Left ventricle myocardium superior (tissue), 1 donor: ENCODE measurements at regions not wholly inside any gene's neighbourhood (a gene's known extent, or its start where the extent isn't known, plus 50 kb on each side); places are given as distances from the start of the nearest gene placed in this dataset.

Source experiments
- ATAC-seq: fragments of 200-7000 bp; cut with Tn5 transposase; one replicate; pipeline ENCODE4 v1.9.1; 2020; ENCODE audit warnings: mild to moderate bottlenecking, moderate library complexity
- DNase-seq: peaks from one replicate; pipeline ENCODE4 v3.0.0-alpha.2; 2020
- intact Hi-C: fragments of 100-400 bp; cut with micrococcal nuclease; formaldehyde crosslinking; loops from one replicate; pipeline ENCODE4 v1.11.0; 2022
- donor health status: DM: no; HTN: yes; CAD: no; lungs with severe emphysema.

- DNase-seq (no peak), ATAC-seq (no peak)
- intact Hi-C loops, result no loop called here
Measured at GRCh38 chr4:96691521-96691920, 851.6 kb downstream of the PDHA2 start.

DNA sequence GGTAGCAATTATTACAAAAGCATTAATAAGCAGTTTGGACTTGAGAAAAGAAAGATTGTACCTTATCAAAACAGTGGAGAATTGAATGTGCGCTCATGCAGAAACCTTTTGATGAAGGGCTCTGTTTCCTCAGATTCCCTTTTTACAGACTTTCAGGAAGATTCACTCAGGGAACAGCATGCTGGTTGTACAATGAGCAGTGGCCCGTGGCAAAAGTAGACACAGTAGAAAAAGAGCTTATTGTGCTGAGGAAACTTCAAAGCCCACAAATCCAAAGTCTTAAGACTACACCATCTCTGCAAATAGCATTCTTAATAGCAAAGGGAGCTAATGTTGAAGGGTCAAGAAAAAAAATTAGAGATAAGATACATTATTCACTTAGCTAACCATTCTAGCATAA, 858.9 kb downstream of the PDHA2 start:
- no peak for ATAC-seq
- DNase-seq, result no peak
- intact Hi-C loops, result no loop called here

DNA sequence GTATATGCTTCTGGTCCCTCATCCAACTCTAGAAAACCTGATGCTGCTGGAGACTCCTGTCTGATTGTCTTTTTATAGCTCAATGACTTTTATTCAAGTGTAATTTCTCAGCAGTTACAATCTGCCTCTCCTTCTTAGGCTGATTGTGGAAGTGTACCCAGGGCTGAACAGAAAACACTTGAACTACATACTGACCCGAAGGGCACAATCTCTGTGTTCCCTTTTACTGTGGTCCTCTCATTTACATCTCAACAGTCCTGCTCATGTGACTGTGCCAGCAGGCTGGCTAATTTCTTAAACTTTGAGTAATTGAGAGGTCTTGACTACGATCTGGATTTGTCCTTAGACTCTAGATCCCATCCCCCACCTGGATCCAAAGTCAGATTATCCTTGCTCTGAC, 863.4 kb downstream of the PDHA2 start:
- DNase-seq (no peak), ATAC-seq (no peak)
- intact Hi-C loops, result no loop called here

DNA sequence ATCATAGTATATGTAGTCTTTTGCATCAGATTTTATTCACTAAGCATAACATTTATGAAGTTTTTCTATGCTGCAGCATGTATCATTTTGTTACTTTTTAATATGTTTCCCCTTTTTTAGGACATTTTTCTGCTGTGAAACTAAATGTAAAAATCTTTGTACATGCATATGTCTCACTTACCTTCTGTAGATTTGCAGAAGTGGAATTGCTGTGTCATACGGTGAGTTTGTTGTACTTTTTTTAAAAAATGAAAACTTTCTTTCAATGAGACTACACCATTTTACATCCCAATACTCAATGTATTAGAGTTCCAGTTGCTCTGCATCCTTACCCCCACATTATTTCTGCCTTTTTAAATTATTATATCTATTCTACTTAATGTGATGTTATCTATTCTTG, 868.9 kb downstream of the PDHA2 start:
- no peak for DNase-seq
- intact Hi-C loops, result no loop called here
- ATAC-seq, result no peak

- intact Hi-C loops, result no loop called here
- ATAC-seq (no peak), DNase-seq (no peak)
Measured at GRCh38 chr4:96713271-96713850, 873.5 kb downstream of the PDHA2 start.

DNA sequence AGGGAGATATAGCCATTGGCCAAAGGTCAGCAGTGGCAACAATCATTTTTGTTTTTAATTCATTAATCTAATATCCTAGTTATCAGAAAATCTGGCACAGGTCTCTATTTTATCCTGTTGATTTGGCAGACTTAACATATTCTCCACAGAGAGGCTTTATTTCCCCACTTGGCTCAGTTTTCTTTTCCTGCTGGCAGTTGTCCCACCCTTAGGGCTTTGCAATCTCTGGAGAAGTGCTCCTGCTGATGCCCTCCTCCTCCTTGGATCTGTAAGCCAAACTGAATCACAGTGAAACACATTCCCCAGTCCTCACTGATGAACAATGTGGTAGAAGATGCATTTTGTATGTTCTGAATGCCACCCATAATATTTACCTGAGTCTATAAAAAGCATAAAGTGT, 889.7 kb downstream of the PDHA2 start:
- DNase-seq (no peak), ATAC-seq (no peak)
- intact Hi-C loops, result no loop called here

GRCh38 chr4:96730432-96730831, 890.5 kb downstream of the PDHA2 start:
- ATAC-seq, result no peak
- intact Hi-C loops, result no loop called here

DNA sequence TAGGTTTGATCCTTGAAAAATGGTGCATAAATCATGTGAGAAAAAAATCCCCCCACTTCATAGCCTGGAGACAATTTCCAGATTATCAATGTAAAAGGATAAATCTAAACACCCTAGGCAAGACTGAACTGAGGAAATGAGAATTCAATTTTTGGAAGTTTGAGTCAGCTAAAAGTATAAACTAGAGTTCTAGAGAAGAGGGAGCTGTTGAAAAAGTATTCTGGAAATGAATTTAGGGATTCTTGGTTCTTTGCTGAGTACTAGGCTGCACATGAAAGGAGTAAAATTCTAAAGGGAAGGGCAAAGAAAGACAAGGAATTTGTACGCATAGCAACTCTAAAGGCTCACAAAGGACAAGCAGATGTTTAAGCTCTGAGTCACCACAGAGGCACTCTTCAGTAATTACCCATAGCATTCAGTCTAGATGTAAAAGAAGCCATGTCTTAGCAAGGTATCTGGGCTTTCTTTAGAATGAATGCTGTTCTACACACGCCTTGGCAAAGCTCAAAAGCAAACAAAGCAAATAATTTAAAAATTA, 896.5 kb downstream of the PDHA2 start:
- ATAC-seq, result no peak
- intact Hi-C loops, result no loop called here

More at GRCh38 chr4:96730432-96730831, 890.5 kb downstream of the PDHA2 start:
- no peak for DNase-seq

DNA sequence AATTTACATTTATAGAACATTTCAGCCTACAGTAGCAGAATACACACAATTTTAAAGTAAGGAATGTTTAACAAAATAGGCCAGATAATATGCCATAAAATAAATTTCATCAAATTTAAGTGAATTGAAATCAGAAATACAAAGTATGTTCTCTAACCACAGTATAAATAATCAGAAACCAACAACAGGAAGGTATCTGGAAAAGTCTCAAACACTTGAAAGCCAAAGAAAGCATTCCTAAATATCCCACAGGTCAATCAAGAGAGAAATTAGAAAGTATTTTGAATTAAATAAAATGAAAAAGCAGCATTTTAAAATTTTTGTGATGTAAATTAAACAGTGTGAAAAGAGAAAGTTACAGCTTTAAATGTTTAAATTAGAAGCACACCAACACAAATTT, 899.2 kb downstream of the PDHA2 start:
- ATAC-seq (no peak), DNase-seq (no peak)
- intact Hi-C loops, result no loop called here

More for the DNA sequence above, 896.5 kb downstream of the PDHA2 start:
- DNase-seq, result no peak

DNA sequence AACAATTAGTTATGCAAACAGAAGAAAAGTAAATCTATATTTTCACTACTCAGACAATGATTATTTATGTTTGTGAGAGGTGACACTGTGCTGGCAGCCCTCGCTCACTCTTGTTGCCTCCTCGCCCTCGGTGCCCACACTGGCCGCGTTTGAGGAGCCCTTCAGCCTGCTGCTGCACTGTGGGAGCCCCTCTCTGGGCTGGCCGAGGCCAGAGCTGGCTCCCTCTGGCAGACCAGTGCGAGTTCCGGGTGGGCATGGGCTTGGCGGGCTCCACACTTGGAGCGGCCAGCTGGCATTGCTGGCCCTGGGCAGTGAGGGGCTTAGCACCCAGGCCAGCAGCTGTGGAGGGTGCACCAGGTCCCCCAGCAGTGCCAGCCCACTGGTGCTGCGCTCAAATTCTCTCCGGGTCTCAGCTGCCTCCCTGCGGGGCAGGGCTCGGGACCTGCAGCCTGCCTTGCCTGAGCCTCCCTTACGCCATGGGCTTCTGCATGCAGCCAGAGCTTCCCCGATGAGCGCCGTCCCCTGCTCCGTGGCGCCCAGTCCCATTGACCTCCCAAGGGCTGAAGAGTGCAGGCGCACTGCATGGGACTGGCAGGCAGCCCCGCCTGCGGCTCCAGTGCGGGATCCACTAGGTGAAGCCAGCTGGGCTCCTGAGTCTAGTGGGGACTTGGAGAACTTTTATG, 902.6 kb downstream of the PDHA2 start:
- ATAC-seq, result no peak
- intact Hi-C loops, result no loop called here
- no peak for DNase-seq

DNA sequence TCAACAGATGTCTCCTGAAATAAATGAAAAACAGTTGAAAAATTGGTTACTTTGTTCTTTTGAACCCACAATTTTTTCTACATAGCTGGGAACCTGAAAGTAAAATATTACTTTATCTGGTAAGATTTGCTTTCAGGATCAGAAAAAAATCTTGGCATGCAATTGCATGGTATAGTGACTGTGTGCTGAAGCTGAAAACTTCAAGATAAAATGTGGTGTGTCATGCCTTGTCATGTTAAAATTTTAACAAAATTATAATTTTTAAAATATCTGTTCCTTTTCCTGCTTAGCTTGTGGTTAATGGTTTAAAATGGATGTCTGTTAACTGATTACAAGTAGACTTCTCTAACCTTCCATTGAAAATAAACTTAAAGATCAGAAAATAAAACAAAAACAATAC, 904.8 kb downstream of the PDHA2 start:
- ATAC-seq, result no peak
- DNase-seq, result no peak
- intact Hi-C loops, result no loop called here

GRCh38 chr4:96753216-96753615, 913.3 kb downstream of the PDHA2 start:
- ATAC-seq (no peak), DNase-seq (no peak)
- intact Hi-C loops, result no loop called here

- DNase-seq (no peak), ATAC-seq (no peak)
- intact Hi-C loops, result no loop called here
Measured at GRCh38 chr4:96755569-96756484, 915.9 kb downstream of the PDHA2 start.

- intact Hi-C loops, result no loop called here
- ATAC-seq, result no peak
Measured at GRCh38 chr4:96756584-96756983, 916.7 kb downstream of the PDHA2 start.

GRCh38 chr4:96763546-96763945, 923.7 kb downstream of the PDHA2 start:
- no peak for ATAC-seq
- intact Hi-C loops, result no loop called here
- DNase-seq, result no peak

More at GRCh38 chr4:96756584-96756983, 916.7 kb downstream of the PDHA2 start:
- DNase-seq, result no peak

- ATAC-seq (no peak), DNase-seq (no peak)
- intact Hi-C loops, result no loop called here
Measured at GRCh38 chr4:96766359-96766758, 926.5 kb downstream of the PDHA2 start.

- ATAC-seq (no peak), DNase-seq (no peak)
- intact Hi-C loops, result no loop called here
Measured at GRCh38 chr4:96767815-96768480, 928.1 kb downstream of the PDHA2 start.

- ATAC-seq, result no peak
- DNase-seq, result no peak
- intact Hi-C loops, result no loop called here
Measured at GRCh38 chr4:96775501-96775900, 935.6 kb downstream of the PDHA2 start.

DNA sequence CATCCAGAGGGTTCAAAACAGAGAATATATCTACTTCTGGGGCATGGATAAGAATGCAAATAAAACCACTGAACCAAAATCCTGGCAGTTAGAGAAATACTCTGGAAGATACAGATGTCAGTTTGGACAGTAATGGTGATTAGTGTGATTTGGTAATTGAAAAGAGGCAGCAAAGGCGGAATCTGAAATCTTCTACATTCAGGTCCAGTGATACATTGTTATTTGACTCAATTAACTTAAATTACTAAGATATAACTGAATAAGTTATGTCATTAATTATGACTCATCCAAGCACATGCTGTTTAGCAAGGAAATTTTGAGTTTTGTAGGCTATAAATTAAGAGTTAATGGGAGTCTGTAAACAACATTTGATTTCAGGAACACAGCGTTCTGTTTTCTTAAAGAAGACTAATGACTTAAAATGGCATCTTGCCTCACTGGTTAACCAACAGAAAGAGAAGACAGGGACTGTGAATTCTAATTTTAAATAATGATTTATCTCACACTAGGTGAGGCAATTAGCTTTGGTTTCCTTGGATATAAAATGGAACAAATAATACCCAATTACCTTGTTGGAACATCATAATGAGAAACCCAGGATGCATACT, 937.1 kb downstream of the PDHA2 start:
- ATAC-seq (no peak), DNase-seq (no peak)
- intact Hi-C loops, result no loop called here
